Medulla oblongata (tissue), 1 donor: ENCODE measurements at regions not wholly inside any gene's neighbourhood (a gene's known extent, or its start where the extent isn't known, plus 50 kb on each side); places are given as distances from the start of the nearest gene placed in this dataset.
"Not testable (repeated sequence)": the region's sequence is repeated elsewhere in the genome, so short reads cannot be mapped to it uniquely, and the experiment has no call there.

Experiments used
- DNase-seq: peaks from one replicate; pipeline ENCODE4 v3.0.0-alpha.2; 2015; ENCODE audit errors: extremely low spot score

DNA sequence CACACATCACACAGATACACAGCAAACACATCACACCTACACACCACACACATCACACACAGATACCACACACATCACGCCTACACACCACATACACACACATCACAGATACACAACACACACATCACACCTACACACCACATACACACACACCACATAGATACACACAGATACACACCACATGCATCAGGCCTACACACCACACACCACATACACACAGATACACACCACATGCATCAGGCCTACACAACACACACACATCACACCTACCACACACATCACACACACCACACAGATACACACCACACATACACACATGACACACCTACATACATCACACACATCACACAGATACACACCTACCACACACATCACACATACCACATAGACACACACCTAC, 158.8 kb downstream of the NDUFA10 start:
- no peak for DNase-seq

- not testable (repeated sequence) for DNase-seq
Measured at GRCh38 chr2:239865856-239866255, 159.3 kb downstream of the NDUFA10 start.

- DNase-seq = no peak
Measured at GRCh38 chr2:239865059-239865639, 160.0 kb downstream of the NDUFA10 start.

GRCh38 chr2:239864247-239865058, 160.7 kb downstream of the NDUFA10 start:
- DNase-seq = no peak

DNA sequence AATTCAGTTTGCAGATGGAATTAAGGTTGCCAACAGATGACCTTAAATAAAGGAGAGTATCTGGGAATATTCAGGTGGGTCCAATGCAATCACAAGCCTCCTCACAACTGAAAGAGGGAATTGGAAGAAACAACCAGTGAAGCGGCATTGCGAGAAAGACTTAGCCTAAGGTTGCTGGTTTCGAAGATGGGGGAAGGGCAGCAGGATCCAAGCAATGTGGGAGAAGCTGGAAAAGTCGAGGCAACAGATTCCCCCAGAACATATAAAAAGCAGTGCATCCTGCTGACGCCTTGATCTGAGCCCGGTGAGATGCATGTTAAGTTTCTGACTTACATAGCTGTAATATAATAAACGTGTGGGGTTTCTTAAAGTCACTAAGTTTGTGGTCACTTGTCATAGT, 162.5 kb downstream of the NDUFA10 start:
- no peak for DNase-seq

DNA sequence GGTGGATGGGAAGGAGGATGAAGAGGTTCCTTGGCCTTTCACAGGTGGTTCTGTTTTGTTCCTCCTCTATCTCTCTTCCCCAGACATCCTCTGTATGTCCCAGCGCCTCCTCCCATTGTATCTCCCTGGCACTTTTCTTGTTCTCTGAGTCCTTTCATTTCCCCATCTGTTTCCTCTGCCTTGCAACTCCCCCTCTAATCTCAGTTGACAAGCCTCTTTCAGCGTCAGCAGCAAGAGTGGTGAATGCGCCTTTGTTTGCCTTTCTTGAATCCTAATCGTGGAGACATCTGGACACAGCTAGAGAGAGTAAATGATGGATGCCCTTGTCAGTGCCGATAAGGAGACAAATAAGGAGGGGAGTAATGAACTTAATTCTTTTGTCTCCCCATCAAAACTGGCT, 167.0 kb downstream of the NDUFA10 start:
- DNase-seq = peak; percentile 89

DNA sequence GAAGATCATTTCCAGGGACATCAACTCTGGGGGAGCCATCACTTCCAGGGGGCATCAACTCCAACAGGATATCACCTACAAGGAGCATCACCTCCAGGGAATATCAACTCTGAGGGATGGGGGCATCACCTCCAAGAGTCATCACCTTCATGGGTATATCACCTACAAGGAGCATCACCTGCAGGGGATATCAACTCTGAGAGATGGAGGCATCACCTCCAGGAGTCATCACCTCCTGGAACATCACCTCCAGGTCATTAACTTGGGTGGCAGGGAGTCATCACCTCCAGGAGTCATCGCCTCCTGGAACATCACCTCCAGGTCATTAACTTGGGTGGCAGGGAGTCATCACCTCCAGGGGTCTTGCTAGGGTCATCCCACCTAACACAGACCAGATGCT, 167.6 kb downstream of the NDUFA10 start:
- no peak for DNase-seq

GRCh38 chr2:239856620-239857285, 168.4 kb downstream of the NDUFA10 start:
- DNase-seq = no peak

DNA sequence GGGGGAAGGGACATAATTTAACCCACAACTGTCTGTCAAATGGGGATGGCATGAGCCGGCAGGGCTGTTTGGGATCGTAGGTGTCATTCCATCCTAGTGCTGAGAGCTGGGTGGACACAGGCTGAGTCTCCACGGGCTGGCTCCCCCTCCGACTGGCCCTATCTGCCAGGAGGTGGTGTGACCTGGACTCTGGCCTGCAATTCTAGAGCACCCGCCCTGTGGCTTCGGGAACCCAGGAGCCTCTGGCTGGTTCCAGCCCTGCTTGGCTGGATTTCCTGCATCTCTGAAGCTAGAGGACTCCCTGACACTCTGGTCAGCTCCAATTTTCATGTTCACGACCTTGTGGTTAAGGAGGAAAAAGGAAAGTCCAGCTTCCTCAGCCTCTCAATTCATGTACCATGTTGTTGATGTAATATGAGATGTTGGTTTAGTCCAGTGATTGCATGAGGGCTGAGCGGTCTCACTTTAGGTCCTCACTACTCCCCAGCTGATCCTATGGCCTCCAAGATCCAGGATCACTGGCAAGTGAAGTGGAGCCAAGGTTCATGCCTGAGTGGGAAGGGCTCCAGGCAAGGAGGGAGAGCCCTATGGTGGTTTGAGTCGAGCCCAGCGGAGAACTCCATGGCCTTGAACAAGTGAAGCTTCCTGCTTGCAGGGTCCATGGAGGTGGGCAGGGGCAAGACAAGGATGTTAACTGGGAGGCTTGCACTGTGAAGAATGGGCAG, 169.1 kb downstream of the NDUFA10 start:
- no peak for DNase-seq

DNA sequence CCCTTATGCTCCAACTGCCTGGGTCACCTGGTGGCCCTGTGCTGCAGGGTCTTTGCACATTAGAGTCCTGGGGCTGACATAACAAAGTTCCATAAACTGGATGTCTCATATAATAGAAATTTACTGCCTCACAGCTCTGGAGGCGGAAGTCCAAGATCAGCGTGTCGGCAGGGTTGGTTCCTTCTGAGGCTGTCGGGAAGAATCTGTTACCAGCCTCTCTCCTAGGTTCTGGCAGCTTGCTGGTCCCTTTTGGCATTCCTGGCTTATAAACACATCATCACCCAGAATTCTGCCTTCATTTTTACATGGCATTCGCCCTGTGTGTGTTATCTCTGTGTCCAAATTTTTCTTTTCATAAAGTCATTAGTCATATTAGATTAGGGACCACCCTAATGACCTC, 170.5 kb downstream of the NDUFA10 start:
- DNase-seq = no peak

- no peak for DNase-seq
Measured at GRCh38 chr2:239853706-239854327, 171.3 kb downstream of the NDUFA10 start.

DNA sequence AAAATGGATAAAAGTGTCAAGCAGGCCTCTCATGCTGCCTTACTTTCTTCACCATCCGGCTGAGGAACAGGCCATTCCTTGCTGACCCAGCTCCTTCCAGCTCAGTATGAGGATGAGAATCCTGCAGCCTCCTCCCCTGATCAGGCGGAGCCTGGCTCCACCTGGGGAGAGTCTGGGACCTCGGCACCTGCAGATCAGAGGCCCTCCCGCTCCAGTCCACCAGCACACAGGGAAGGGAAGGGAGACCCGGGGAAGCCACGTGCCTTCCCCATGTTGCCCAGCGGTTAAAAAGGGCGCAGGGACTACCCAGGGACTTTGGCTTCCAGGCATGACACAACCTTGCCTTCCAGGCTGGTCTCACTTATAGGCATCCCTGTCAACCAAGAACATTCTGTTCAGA, 172.0 kb downstream of the NDUFA10 start:
- no peak for DNase-seq

DNA sequence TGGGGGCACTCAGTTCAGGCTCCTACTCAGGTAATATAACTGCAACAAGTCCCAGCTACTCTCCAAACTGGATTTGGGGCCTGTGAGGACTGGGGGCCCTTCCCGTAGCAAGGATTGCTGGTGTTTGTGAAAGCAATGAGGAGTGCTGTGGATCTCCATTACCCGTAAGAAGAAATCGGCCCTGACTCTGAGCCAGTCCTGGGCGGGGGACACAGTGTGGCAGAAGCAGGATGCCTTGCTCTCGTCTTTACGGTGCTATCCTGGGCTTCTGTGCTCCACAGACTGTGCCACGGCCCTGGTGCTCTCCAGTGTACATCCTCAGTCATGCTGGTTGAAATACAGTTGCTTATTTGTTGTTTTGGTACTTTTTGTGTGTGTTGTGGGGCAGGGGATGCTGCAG, 172.9 kb downstream of the NDUFA10 start:
- no peak for DNase-seq

- DNase-seq = no peak
Measured at GRCh38 chr2:239846789-239847676, 178.1 kb downstream of the NDUFA10 start.

DNA sequence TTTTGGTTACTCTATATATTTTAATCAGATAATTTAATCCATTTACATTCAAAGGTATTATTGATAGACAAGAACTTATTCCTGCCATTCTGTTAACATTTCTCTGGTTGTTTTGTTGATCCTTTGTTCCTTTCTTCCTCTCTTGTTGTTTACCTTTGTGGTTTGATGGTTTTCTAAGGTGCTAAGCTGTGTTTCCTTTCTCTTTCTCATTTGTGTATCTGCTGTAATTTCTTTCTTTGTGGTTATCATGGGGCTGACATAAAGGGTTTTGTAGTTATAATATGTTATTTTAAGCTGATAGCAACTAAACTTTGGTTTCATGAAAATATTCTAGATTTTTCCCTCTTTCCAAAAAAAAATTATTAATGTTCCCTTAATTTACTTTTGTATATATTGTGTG, 179.2 kb downstream of the NDUFA10 start:
- DNase-seq = no peak

DNA sequence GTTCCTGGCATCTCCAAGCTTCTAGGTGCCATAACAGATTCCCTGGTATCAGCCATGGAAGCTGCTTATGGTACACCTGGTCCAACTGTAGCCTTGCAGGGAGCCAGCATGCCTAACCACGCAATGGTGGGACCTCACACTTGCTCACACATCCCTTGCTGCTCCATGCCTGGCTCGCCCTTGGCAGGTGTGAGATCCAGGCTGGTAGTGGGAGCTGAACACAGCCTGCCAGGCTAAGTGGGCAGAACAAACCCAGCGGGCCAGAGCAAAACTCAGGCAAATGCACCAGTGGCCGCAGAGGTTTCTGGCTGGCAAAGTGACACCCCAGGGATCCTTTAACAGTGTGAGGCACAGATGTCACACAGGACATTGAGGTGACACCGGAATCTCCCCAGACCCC, 185.8 kb downstream of the NDUFA10 start:
- no peak for DNase-seq

DNA sequence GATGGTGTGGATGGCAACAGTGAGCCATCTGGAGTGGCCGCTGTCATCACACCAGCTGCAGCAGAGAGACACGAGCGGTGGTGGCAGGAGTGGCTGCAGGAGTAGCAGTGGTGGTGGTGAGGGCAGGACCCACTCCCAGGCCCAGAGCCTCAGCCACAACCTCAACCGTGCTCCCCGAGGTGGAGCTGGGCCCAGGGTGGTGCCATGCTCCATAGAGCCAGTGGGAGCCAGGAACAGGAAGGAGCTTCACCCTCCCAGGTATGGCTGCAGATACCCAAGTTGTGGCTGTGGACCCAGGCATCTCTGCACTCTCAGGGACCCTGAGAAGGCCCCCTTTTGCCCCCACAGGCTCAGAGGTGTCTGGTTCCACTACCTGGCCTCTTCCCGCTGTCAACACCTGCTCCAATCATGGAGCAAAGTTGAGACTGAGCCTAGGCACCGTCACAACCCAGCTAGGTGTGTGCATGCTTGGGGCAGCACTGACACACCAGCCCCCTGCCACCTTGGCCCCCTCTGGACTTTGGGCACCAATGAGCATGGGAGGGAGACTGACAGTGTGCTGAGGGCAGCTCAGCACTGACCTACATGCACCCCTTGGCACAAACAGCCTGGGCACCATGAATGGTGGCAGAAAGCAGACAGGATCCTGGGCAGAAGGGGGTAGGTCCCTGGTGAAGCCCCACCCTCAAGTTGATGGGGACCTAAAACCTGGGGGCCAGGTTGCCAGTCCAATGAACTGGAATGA, 188.9 kb downstream of the NDUFA10 start:
- DNase-seq = no peak

DNA sequence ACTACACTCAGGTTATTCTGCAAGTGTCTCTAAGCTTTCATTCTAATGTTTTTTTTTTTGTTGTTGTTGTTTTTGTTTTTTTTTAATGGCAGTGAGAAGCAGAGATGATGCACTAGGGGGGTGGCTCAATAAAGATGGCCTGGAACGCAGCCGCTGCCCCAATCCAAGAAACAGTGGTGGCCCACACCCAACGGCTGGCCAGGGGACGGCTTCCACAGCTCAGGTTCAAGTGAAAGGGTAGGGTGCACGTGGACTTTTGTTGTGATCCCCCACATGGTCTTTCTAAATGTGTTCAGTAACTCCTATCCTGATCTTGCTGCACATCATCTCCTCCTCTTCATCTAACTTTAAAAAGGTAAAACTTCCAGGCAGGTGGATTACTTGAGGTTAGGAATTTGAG, 190.1 kb downstream of the NDUFA10 start:
- no peak for DNase-seq

DNA sequence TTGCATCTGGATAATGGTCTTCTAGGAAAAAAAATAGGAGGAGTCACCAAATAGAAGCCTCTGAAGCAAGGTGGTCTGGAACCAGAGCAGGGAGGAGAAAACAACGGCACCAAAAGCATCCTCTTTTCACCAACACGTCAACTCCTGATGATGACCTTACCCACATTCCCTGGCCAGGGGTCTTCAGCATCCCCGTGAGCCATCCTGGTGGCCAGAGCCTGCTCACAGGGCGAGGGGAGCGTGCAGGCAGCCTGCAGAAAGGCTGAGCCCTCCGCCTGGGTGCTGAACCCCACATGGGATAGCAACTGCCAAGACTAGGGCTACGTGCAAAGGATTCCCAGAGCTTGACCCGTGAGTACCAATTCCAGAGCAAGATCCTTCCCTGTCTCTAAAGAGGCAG, 191.0 kb downstream of the NDUFA10 start:
- no peak for DNase-seq
